Breast epithelium (tissue), 4 donors: ENCODE measurements at regions not wholly inside any gene's neighbourhood (a gene's known extent, or its start where the extent isn't known, plus 50 kb on each side); places are given as distances from the start of the nearest gene placed in this dataset.
"Not testable (repeated sequence)": the region's sequence is repeated elsewhere in the genome, so short reads cannot be mapped to it uniquely, and the experiment has no call there.

Experiments used
- DNase-seq, 2 donors: peaks; one replicate each; pipeline ENCODE4 v3.0.0-alpha.2; 2019; ENCODE audit warnings: low spot score in 2 of 2
- H3K27ac ChIP-seq, 2 donors: fragments of 200-600 bp; sonication (generic) in 1 of 2; one replicate each; pipeline ENCODE4 v1.5.1; 2016 to 2019; ENCODE audit warnings: mild to moderate bottlenecking in 1 of 2
- H3K27me3 ChIP-seq, 2 donors: fragments of 200-600 bp; sonication (generic) in 1 of 2; one replicate each; pipeline versions ENCODE4 v1.5.1 to v1.6.0; 2017 to 2019; ENCODE audit warnings: control low read depth in 1 of 2, mild to moderate bottlenecking in 1 of 2
- H3K36me3 ChIP-seq: fragments of 200-600 bp; one replicate; pipeline ENCODE4 v1.5.1; 2019
- H3K4me1 ChIP-seq, 2 donors: fragments of 200-600 bp; sonication (generic); one replicate each; pipeline ENCODE4 v1.5.1; 2016 to 2019; ENCODE audit warnings: control low read depth in 1 of 2
- H3K4me3 ChIP-seq, 3 donors: fragments of 200-600 bp; sonication (generic); 1 replicate in 2 of 3; 2 replicates in 1 of 3; pipeline ENCODE4 v1.5.1; 2016 to 2019; ENCODE audit warnings: mild to moderate bottlenecking in 3 of 3, moderate library complexity in 2 of 3
- H3K9me3 ChIP-seq, 2 donors: fragments of 200-600 bp; sonication (generic) in 1 of 2; one replicate each; pipeline ENCODE4 v1.5.1; 2016 to 2019; ENCODE audit warnings: control low read depth in 1 of 2
- POLR2A ChIP-seq: fragments of 450-650 bp; IDR thresholded peaks from one replicate; pipeline ENCODE4 v1.6.1; 2016; ENCODE audit warnings: antibody characterized with exemption, mild to moderate bottlenecking, moderate library complexity
- POLR2AphosphoS5 ChIP-seq, 3 donors: sonication (generic); formaldehyde crosslinking; IDR thresholded peaks; one replicate each; pipeline ENCODE4 v1.6.1; 2017; ENCODE audit warnings: antibody characterized with exemption in 3 of 3
- intact Hi-C: fragments of 100-400 bp; cut with DNase I; formaldehyde crosslinking; loops from one replicate; pipeline ENCODE4 v1.15.1; 2023; ENCODE audit warnings: low total_unique reads
- TF ChIP-seq, protein P1 (sequence below), 3 donors: fragments of 450-650 bp; IDR thresholded peaks; one replicate each; pipeline ENCODE4 v1.5.1; 2016 to 2017; ENCODE audit warnings: antibody characterized with exemption in 3 of 3, mild to moderate bottlenecking in 3 of 3, moderate library complexity in 3 of 3

DNA sequence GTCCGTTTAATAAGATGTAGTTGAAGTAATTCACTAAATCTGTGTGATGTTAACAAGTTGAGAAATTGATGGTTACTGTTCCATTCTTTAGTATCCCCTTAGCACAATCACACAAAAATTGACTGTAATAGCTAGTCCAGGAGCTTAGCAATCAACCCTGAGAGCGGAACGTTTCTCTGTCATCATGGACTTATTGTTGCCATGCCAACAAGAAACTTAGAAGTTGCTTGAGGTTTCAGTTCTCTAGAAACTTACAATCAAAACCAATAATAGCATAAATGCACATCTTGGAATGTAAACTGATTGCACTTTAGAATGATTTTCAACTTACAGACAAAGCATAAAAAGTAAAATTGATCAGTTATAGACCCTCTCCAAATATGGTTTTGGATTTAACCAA lies 125.4 kb upstream of the ANKH start:
- H3K4me3 ChIP-seq, result no peak overlapping the region
- H3K27ac ChIP-seq, result no peak overlapping the region
- no peaks in the 10 kb centered on the region for H3K36me3 ChIP-seq
- peaks cover 5 to 7% of the 10 kb centered on the region in 2 donors for H3K9me3 ChIP-seq
- no peaks in the 10 kb centered on the region for H3K4me1 ChIP-seq
- no peak for DNase-seq
- intact Hi-C loops, result no loop called here
- no peaks in the 10 kb centered on the region for H3K27me3 ChIP-seq
- TF ChIP-seq, protein P1, sequence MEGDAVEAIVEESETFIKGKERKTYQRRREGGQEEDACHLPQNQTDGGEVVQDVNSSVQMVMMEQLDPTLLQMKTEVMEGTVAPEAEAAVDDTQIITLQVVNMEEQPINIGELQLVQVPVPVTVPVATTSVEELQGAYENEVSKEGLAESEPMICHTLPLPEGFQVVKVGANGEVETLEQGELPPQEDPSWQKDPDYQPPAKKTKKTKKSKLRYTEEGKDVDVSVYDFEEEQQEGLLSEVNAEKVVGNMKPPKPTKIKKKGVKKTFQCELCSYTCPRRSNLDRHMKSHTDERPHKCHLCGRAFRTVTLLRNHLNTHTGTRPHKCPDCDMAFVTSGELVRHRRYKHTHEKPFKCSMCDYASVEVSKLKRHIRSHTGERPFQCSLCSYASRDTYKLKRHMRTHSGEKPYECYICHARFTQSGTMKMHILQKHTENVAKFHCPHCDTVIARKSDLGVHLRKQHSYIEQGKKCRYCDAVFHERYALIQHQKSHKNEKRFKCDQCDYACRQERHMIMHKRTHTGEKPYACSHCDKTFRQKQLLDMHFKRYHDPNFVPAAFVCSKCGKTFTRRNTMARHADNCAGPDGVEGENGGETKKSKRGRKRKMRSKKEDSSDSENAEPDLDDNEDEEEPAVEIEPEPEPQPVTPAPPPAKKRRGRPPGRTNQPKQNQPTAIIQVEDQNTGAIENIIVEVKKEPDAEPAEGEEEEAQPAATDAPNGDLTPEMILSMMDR (IDR thresholded peaks at IDR 0.05), result no peak
- no peak for TF ChIP-seq POLR2A
- TF ChIP-seq POLR2AphosphoS5 (IDR thresholded peaks at IDR 0.05), result no peak

DNA sequence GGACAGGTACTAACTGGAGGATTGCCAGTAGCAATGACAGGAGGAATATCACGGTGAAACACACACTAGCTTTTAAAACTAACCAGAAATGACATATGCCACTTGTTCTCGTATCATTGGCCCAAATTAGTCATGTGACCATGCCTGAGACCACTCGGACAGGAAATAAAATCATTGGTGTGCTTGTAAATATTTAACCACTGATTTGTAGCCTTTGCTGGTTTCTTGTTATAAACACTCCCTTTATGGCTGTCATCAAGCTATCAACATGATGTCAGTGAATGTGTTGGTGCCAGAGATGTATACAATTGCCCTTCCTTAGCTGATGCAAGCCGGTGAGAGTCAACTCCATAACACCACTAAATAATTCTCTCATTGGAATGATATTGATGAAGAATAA lies 123.7 kb upstream of the ANKH start:
- no peak for DNase-seq
- Histone ChIP-seq H3K27ac (no peak overlapping the region), H3K4me1 (no peaks in the 10 kb centered on the region), H3K4me3 (no peak overlapping the region), H3K9me3 (peaks cover 5 to 7% of the 10 kb centered on the region in 2 donors), H3K36me3 (no peaks in the 10 kb centered on the region), H3K27me3 (no peaks in the 10 kb centered on the region)
- intact Hi-C loops, result no loop called here
- TF ChIP-seq, protein P1 (IDR thresholded peaks at IDR 0.05), result no peak
- TF ChIP-seq POLR2AphosphoS5 (IDR thresholded peaks at IDR 0.05) (no peak), POLR2A (no peak)

DNA sequence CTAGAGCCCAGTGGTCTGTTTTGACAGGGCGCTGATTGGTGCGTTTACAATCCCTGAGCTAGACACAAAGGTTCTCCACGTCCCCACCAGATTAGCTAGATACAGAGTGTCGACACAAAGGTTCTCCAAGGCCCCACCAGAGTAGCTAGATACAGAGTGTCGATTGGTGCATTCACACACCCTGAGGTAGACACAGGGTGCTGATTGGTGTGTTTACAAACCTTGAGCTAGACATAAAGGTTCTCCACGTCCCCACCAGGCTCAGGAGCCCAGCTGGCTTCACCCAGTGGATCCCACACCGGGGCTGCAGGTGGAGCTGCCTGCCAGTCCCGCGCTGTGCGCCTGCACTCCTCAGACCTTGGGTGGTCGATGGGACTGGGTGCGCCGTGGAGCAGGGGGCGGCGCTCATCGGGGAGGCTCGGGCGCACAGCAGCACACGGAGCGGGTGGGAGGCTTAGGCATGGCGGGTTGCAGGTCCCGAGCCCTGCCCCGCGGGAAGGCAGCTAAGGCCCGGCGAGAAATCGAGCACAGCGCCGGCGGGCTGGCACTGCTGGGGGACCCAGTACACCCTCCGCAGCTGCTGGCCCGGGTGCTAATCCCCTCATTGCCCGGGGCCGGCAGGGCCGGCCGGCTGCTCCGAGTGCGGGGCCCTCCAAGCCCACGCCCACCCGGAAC lies 122.0 kb upstream of the ANKH start:
- DNase-seq, H3K36me3 ChIP-seq, H3K27ac ChIP-seq, intact Hi-C loops, H3K4me1 ChIP-seq, H3K27me3 ChIP-seq, H3K9me3 ChIP-seq: not testable (repeated sequence)
- H3K4me3 ChIP-seq, result peak overlapping the region; percentile 18 to 48 (median 33)

DNA sequence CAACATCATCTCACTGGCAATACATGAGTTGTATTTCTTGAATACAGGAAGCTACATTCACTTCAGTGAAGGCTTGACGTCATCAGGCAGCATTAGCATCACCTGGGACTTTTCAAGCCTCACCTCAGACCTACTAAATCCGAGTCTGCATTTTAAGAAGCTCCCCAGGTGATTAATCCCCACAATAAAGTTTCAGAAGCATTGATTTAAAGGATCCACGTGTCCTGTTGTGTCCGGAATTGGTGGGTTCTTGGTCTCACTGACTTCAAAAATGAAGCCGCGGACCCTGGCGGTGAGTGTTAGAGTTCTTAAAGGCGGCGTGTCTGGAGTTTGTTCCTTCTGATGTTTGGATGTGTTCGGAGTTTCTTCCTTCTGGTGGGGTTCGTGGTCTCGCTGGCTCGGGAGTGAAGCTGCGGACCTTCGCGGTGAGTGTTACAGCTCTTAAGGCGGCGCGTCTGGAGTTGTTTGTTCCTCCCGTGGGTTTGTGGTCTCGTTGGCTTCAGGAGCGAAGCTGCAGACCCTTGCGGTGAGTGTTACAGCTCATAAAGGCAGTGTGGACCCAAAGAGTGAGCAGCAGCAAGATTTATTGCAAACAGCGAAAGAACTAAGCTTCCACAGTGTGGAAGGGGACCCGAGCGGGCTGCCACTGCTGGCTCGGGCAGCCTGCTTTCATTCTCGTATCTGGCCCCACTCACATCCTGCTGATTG lies 121.3 kb upstream of the ANKH start:
- DNase-seq, H3K4me1 ChIP-seq, H3K27me3 ChIP-seq, H3K9me3 ChIP-seq, H3K27ac ChIP-seq, intact Hi-C loops, H3K36me3 ChIP-seq: not testable (repeated sequence)
- peak overlapping the region; percentile 18 to 48 (median 33) for H3K4me3 ChIP-seq

DNA sequence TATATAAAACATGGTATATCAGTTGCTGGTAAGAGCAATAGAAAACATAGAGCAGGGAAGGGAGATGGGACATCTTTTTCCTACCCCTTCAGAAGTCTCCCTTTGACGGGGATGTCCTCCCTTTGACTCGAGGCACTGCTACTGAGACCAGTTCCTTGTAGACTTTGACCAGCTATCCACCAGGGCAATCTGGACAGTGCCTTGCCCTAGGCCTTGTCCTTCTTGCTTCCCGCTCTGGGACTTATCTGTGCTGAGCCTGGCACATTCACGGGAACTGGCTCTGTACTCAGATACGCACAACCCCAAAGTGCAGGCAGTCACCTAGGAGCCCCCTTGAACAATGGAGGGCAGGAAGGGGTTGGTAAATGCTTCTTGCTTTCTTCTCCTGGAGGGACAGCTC lies 116.6 kb upstream of the ANKH start:
- Histone ChIP-seq H3K27ac (no peak overlapping the region), H3K36me3 (no peaks in the 10 kb centered on the region), H3K9me3 (no peaks in the 10 kb centered on the region), H3K27me3 (no peaks in the 10 kb centered on the region), H3K4me1 (no peaks in the 10 kb centered on the region), H3K4me3 (no peak overlapping the region)
- no peak for DNase-seq
- TF ChIP-seq POLR2A, result no peak
- TF ChIP-seq POLR2AphosphoS5 (IDR thresholded peaks at IDR 0.05), result no peak
- TF ChIP-seq, protein P1 (IDR thresholded peaks at IDR 0.05), result no peak
- intact Hi-C loops, result loop anchor here (5.0 kb wide), 1 partner anchor 836 kb away; no protein-coding TSS in a partner anchor

DNA sequence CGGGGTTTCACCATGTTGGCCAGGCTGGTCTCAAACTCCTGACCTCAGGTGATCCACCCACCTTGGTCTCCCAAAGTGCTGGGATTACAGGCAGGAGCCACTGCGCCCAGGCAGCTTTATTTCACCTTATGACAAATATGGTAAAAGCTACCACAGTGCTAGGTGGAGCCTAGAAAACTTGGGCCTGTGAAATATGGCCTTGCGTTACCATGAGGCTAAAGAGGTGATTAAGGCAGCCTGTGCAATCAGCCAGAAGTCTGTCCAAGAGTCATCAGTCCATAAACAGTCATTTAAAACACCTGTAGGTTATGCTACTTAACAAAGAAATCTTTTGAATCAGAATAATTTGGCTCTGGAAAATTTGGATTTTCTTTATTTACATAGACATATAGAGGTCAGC lies 114.8 kb upstream of the ANKH start:
- intact Hi-C loops, result loop anchor here (5.0 kb wide), 1 partner anchor 834 kb away; no protein-coding TSS in a partner anchor
- Histone ChIP-seq H3K27ac (no peak overlapping the region), H3K4me3 (no peak overlapping the region), H3K4me1 (no peaks in the 10 kb centered on the region), H3K9me3 (no peaks in the 10 kb centered on the region), H3K36me3 (no peaks in the 10 kb centered on the region), H3K27me3 (no peaks in the 10 kb centered on the region)
- TF ChIP-seq POLR2AphosphoS5 (IDR thresholded peaks at IDR 0.05) (no peak), POLR2A (no peak)
- TF ChIP-seq, protein P1 (IDR thresholded peaks at IDR 0.05), result no peak
- no peak for DNase-seq
